K562 (cell line): ENCODE measurements at regions not wholly inside any gene's neighbourhood (a gene's known extent, or its start where the extent isn't known, plus 50 kb on each side); places are given as distances from the start of the nearest gene placed in this dataset.

ENCODE experiments used
- ATF3 ChIP-seq, 2 experiments: fragments of 450-650 bp in 1 of 2; sonication (generic) in 1 of 2; formaldehyde crosslinking in 1 of 2; IDR thresholded peaks in 1 of 2; conservative IDR thresholded peaks in 1 of 2; 2 replicates each; pipeline versions ENCODE4 v1.6.1 to v1.8.1; 2016 to 2023; ENCODE audit warnings: mild to moderate bottlenecking in 2 of 2, moderate library complexity in 2 of 2, inconsistent platforms in 1 of 2, missing genetic modification reagents in 1 of 2
- CBX3 ChIP-seq, 2 experiments: IDR thresholded peaks; 1 replicate in 1 of 2; 2 replicates in 1 of 2; pipeline ENCODE4 v1.6.1; 2012; ENCODE audit warnings: inconsistent platforms in 2 of 2, low read length in 2 of 2, borderline replicate concordance in 1 of 2, control low read depth in 1 of 2
- ETV1 ChIP-seq: fragments of 450-650 bp; conservative IDR thresholded peaks from 2 replicates; pipeline ENCODE4 v1.6.1; 2016; ENCODE audit warnings: missing genetic modification characterization, control low read depth, low read depth, missing compliant biosample characterization
- FOXA1 ChIP-seq: fragments of 450-650 bp; IDR thresholded peaks from 2 replicates; pipeline ENCODE4 v1.6.1; 2016; ENCODE audit warnings: mild to moderate bottlenecking, borderline replicate concordance
- HMG20A ChIP-seq: fragments of 450-650 bp; formaldehyde crosslinking; conservative IDR thresholded peaks from 2 replicates; pipeline ENCODE4 v1.4.0; 2020; ENCODE audit warnings: mild to moderate bottlenecking, mixed read lengths
- HNRNPH1 ChIP-seq: fragments of 200-400 bp; formaldehyde crosslinking; optimal IDR thresholded peaks from 2 replicates; pipeline ENCODE3; 2017; ENCODE audit warnings: low read depth, mild to moderate bottlenecking, low read length, moderate library complexity
- HOXB6 ChIP-seq: fragments of 250-450 bp; sonication (Bioruptor Pico); IDR thresholded peaks from 2 replicates; pipeline ENCODE4 v1.5.1; 2022; ENCODE audit warnings: mild to moderate bottlenecking, borderline replicate concordance
- JUN ChIP-seq, 2 experiments: sonication (generic) in 1 of 2; formaldehyde crosslinking in 1 of 2; IDR thresholded peaks; 2 replicates each; pipeline versions ENCODE4 v1.6.1 to v1.8.0; 2012 to 2022; ENCODE audit warnings: borderline replicate concordance in 2 of 2, mild to moderate bottlenecking in 2 of 2, improper control_type of control experiment in 1 of 2, low read depth in 1 of 2, low read length in 1 of 2, missing genetic modification reagents in 1 of 2
- KAT7 ChIP-seq: sonication (generic); formaldehyde crosslinking; IDR thresholded peaks from 2 replicates; pipeline ENCODE4 v1.8.0; 2022; ENCODE audit warnings: missing genetic modification reagents, mild to moderate bottlenecking, borderline replicate concordance
- KAT8 ChIP-seq: fragments of 450-650 bp; IDR thresholded peaks from 2 replicates; pipeline ENCODE4 v1.6.1; 2016; ENCODE audit warnings: low read depth, mild to moderate bottlenecking
- MECOM ChIP-seq: fragments of 250-450 bp; sonication (Bioruptor Pico); IDR thresholded peaks from 2 replicates; pipeline ENCODE4 v1.8.0; 2022; ENCODE audit warnings: inconsistent platforms
- MEIS2 ChIP-seq: fragments of 450-650 bp; IDR thresholded peaks from 2 replicates; pipeline ENCODE4 v1.6.1; 2014; ENCODE audit warnings: mild to moderate bottlenecking; ENCODE audit not compliant: partially characterized antibody
- MTA1 ChIP-seq: fragments of 450-650 bp; IDR thresholded peaks from 2 replicates; pipeline ENCODE4 v1.6.1; 2017; ENCODE audit warnings: borderline replicate concordance
- PHF20 ChIP-seq: fragments of 450-650 bp; IDR thresholded peaks from 2 replicates; pipeline ENCODE4 v1.6.1; 2018; ENCODE audit not compliant: partially characterized antibody
- PTTG1 ChIP-seq: fragments of 450-650 bp; IDR thresholded peaks from 2 replicates; pipeline ENCODE4 v1.6.1; 2016; ENCODE audit warnings: low read depth, mild to moderate bottlenecking, missing genetic modification characterization, missing compliant biosample characterization
- RFX7 ChIP-seq: fragments of 250-450 bp; sonication (Bioruptor Pico); IDR thresholded peaks from 2 replicates; pipeline ENCODE4 v1.5.1; 2021; ENCODE audit warnings: mild to moderate bottlenecking
- RUNX1 ChIP-seq: sonication (generic); IDR thresholded peaks from 2 replicates; pipeline ENCODE4 v1.6.1; 2016; ENCODE audit warnings: antibody characterized with exemption, low read depth
- SAP30 ChIP-seq: fragments of 200-600 bp; sonication (generic); IDR thresholded peaks from 2 replicates; pipeline ENCODE4 v1.6.1; 2012; ENCODE audit warnings: borderline replicate concordance, low read depth, mild to moderate bottlenecking, moderate library complexity, low read length, control low read depth, inconsistent platforms; ENCODE audit not compliant: insufficient read depth, poor library complexity, severe bottlenecking
- YBX1 ChIP-seq: fragments of 450-650 bp; IDR thresholded peaks from 2 replicates; pipeline ENCODE4 v1.7.1; 2016; ENCODE audit warnings: mild to moderate bottlenecking
- ZBED1 ChIP-seq: IDR thresholded peaks from 2 replicates; pipeline ENCODE4 v1.6.1; 2014
- ZNF165 ChIP-seq: fragments of 250-450 bp; sonication (Bioruptor Pico); IDR thresholded peaks from 2 replicates; pipeline ENCODE4 v1.4.0; 2020; ENCODE audit warnings: borderline replicate concordance
- ZNF277 ChIP-seq: fragments of 250-450 bp; sonication (Bioruptor Pico); IDR thresholded peaks from 2 replicates; pipeline ENCODE4 v1.8.0; 2022; ENCODE audit warnings: inconsistent platforms, mild to moderate bottlenecking, moderate library complexity, borderline replicate concordance
- ZNF431 ChIP-seq: sonication (generic); formaldehyde crosslinking; IDR thresholded peaks from 2 replicates; pipeline ENCODE4 v1.8.0; 2022; ENCODE audit warnings: mild to moderate bottlenecking, missing genetic modification reagents
- ZNF449 ChIP-seq: fragments of 250-450 bp; sonication (Bioruptor Pico); IDR thresholded peaks from 2 replicates; pipeline ENCODE4 v1.8.0; 2022; ENCODE audit warnings: moderate library complexity, mild to moderate bottlenecking, inconsistent platforms
- ZNF512 ChIP-seq: IDR thresholded peaks from 2 replicates; pipeline ENCODE4 v1.6.1; 2016; ENCODE audit warnings: missing genetic modification characterization, missing compliant biosample characterization

GRCh38 chr1:121483961-121484424 is 299.2 kb downstream of the SRGAP2C start (continued):
- no peak for TF ChIP-seq MECOM (CRISPR knock-in tag)
- no peak for TF ChIP-seq HNRNPH1
- TF ChIP-seq RFX7 (CRISPR knock-in tag), result no peak
- no peak for TF ChIP-seq FOXA1
- no peak for TF ChIP-seq KAT7 (CRISPR knock-in tag)
- no peak for TF ChIP-seq PHF20
- TF ChIP-seq KAT8, result no peak
- TF ChIP-seq SAP30, result no peak
- no peak for TF ChIP-seq ZNF431 (CRISPR knock-in tag)
- TF ChIP-seq JUN (IDR thresholded peaks at IDR 0.05; ENCODE audit: borderline replicate concordance, low read depth, low read length), result peak; percentile 90
- TF ChIP-seq JUN (CRISPR knock-in tag; IDR thresholded peaks at IDR 0.05; ENCODE audit: borderline replicate concordance), result no peak
- no peak for TF ChIP-seq PTTG1 (tag)
- no peak for TF ChIP-seq ZNF512 (tag)
- no peak for TF ChIP-seq ZNF449 (CRISPR knock-in tag)
- no peak for TF ChIP-seq YBX1
- TF ChIP-seq MTA1, result no peak
- no peak for TF ChIP-seq HMG20A
- TF ChIP-seq ZNF165 (CRISPR knock-in tag), result no peak
- TF ChIP-seq MEIS2, result peak; percentile 15
- no peak for TF ChIP-seq HOXB6 (CRISPR knock-in tag)
- TF ChIP-seq ATF3 (IDR thresholded peaks at IDR 0.05), result peak; percentile 97
- TF ChIP-seq ATF3 (CRISPR knock-in tag; conservative IDR thresholded peaks at IDR 0.05), result no peak
- no peak for TF ChIP-seq ZNF277 (CRISPR knock-in tag)
- TF ChIP-seq RUNX1, result no peak
- TF ChIP-seq ZBED1, result no peak
- TF ChIP-seq ETV1, result no peak
- TF ChIP-seq CBX3 (IDR thresholded peaks at IDR 0.05; ENCODE audit: borderline replicate concordance in 1 of 2, low read length in 2 of 2), result no peak
